GM13976 (cell line): ENCODE measurements at regions not wholly inside any gene's neighbourhood (a gene's known extent, or its start where the extent isn't known, plus 50 kb on each side); places are given as distances from the start of the nearest gene placed in this dataset.

ENCODE experiments used
- DNase-seq: peaks from one replicate; pipeline ENCODE4 v3.0.0; 2012; ENCODE audit warnings: low spot score
- CTCF ChIP-seq: IDR thresholded peaks from 2 replicates; pipeline ENCODE4 v1.5.1; 2012; ENCODE audit warnings: borderline replicate concordance, mild to moderate bottlenecking; ENCODE audit not compliant: insufficient read depth; ENCODE audit errors: extremely low read depth, missing control alignments, control extremely low read depth
- in situ Hi-C: fragments of 300-500 bp; cut with MboI; formaldehyde crosslinking; loops from one replicate; pipeline ENCODE4 v1.12.0; 2022; ENCODE audit warnings: low sequenced_read_pairs, mixed read lengths, inconsistent platforms; ENCODE audit not compliant: unreplicated experiment

- in situ Hi-C loops = no loop called here
- DNase-seq = no peak
- no peak for TF ChIP-seq CTCF
Observed at GRCh38 chr4:41859087-41859486, 76.1 kb upstream of the TMEM33 start.

GRCh38 chr4:41857226-41857641 is 78.0 kb upstream of the TMEM33 start:
- in situ Hi-C loops = no loop called here
- TF ChIP-seq CTCF = no peak
- DNase-seq = no peak

GRCh38 chr4:41856797-41857196 is 78.4 kb upstream of the TMEM33 start:
- in situ Hi-C loops = no loop called here
- no peak for TF ChIP-seq CTCF
- DNase-seq = no peak

GRCh38 chr4:41853973-41854372 is 81.3 kb upstream of the TMEM33 start:
- TF ChIP-seq CTCF = no peak
- in situ Hi-C loops = no loop called here
- DNase-seq = no peak

- in situ Hi-C loops = no loop called here
- no peak for DNase-seq
- no peak for TF ChIP-seq CTCF
Observed at GRCh38 chr4:41852229-41852628, 83.0 kb upstream of the TMEM33 start.

- in situ Hi-C loops = no loop called here
- TF ChIP-seq CTCF = no peak
- DNase-seq = no peak
Observed at GRCh38 chr4:41851621-41852020, 83.6 kb upstream of the TMEM33 start.

- no peak for DNase-seq
- in situ Hi-C loops = no loop called here
- no peak for TF ChIP-seq CTCF
Observed at GRCh38 chr4:41844327-41844726, 90.9 kb upstream of the TMEM33 start.
